NCI-H748 (cell line): ENCODE measurements at regions not wholly inside any gene's neighbourhood (a gene's known extent, or its start where the extent isn't known, plus 50 kb on each side); places are given as distances from the start of the nearest gene placed in this dataset.
A peak's percentile ranks its signal among the peaks of the same experiment; 100 is the strongest.
"Not testable (repeated sequence)": the region's sequence is repeated elsewhere in the genome, so short reads cannot be mapped to it uniquely, and the experiment has no call there.

Experiments
- DNase-seq: peaks from one replicate; lab custom pipeline; 2025; ENCODE audit not compliant: unreplicated experiment; lab: John Stamatoyannopoulos, UW

GRCh38 chr3:61378311-61378710 lies 127.1 kb upstream of the FHIT start:
- DNase-seq, result no peak

- peak; percentile 69 for DNase-seq
Measured at GRCh38 chr3:61381745-61382392, 130.6 kb upstream of the FHIT start.

- DNase-seq, result no peak
Measured at GRCh38 chr3:61387817-61388216, 136.6 kb upstream of the FHIT start.

- not testable (repeated sequence) for DNase-seq
Measured at GRCh38 chr3:61393480-61393947, 142.3 kb upstream of the FHIT start.

GRCh38 chr3:61401359-61401758 lies 150.1 kb upstream of the FHIT start:
- DNase-seq, result no peak

GRCh38 chr3:61407397-61407796 lies 154.0 kb upstream of the PTPRG start:
- no peak for DNase-seq

GRCh38 chr3:61409638-61410037 lies 151.7 kb upstream of the PTPRG start:
- peak; percentile 69 for DNase-seq

- not testable (repeated sequence) for DNase-seq
Measured at GRCh38 chr3:61410358-61410757, 151.0 kb upstream of the PTPRG start.

GRCh38 chr3:61411009-61411662 lies 150.2 kb upstream of the PTPRG start:
- no peak for DNase-seq

- no peak for DNase-seq
Measured at GRCh38 chr3:61414456-61414855, 146.9 kb upstream of the PTPRG start.

GRCh38 chr3:61415201-61415600 lies 146.2 kb upstream of the PTPRG start:
- peak; percentile 23 for DNase-seq

- no peak for DNase-seq
Measured at GRCh38 chr3:61416618-61417017, 144.8 kb upstream of the PTPRG start.

GRCh38 chr3:61417352-61417751 lies 144.0 kb upstream of the PTPRG start:
- no peak for DNase-seq

GRCh38 chr3:61420136-61420759 lies 141.1 kb upstream of the PTPRG start:
- DNase-seq, result no peak

GRCh38 chr3:61422945-61423673 lies 138.3 kb upstream of the PTPRG start:
- no peak for DNase-seq

- DNase-seq, result no peak
Measured at GRCh38 chr3:61425356-61425755, 136.0 kb upstream of the PTPRG start.

- DNase-seq, result no peak
Measured at GRCh38 chr3:61429106-61429505, 132.3 kb upstream of the PTPRG start.

GRCh38 chr3:61434901-61435300 lies 126.5 kb upstream of the PTPRG start:
- DNase-seq, result not testable (repeated sequence)

- DNase-seq, result not testable (repeated sequence)
Measured at GRCh38 chr3:61435361-61435760, 126.0 kb upstream of the PTPRG start.

- no peak for DNase-seq
Measured at GRCh38 chr3:61438253-61439121, 122.9 kb upstream of the PTPRG start.

GRCh38 chr3:61439122-61439458 lies 122.3 kb upstream of the PTPRG start:
- DNase-seq, result peak; percentile 53
